ENCODE measurements at regions not wholly inside any gene's neighbourhood (a gene's known extent, or its start where the extent isn't known, plus 50 kb on each side); places are given as distances from the start of the nearest gene placed in this dataset.

DNA sequence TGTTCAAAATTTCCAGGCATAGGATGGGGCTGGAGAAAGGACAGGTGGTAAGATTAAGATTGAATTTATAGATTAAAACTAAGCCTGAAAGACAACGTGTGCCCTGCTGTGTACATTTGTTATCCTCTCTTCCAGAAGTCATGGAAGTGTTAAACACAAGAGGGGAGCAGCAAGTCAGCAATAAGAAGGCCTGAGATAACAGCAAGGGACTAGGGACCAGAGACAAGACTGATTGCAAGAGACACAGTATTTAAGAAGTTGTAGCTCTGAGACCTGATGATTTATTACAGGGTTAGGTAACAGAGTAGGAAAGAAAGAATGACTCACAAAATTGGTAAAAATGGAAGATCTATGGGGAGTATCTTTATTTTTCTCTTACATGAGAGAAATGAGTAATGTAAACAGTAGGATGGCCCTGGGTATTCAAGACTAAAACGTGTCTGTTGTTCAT, 55.7 kb upstream of the COL1A2 start:
- Histone ChIP-seq H3K27me3 (no peaks in the 10 kb centered on the region), H3K4me3 (no peak overlapping the region), H3K9me3 (no peaks in the 10 kb centered on the region), H3K27ac (peak overlapping the region in 1 of 2 donors; percentile 55), H3K36me3 (no peaks in the 10 kb centered on the region), H3K4me1 (no peaks in the 10 kb centered on the region)
- intact Hi-C loops (cut with DNase I; ENCODE audit: low total_unique reads): no loop called here
- DNase-seq: no peak
- TF ChIP-seq POLR2A (IDR thresholded peaks at IDR 0.05): no peak
- no peak for TF ChIP-seq CTCF (IDR thresholded peaks at IDR 0.05)

DNA sequence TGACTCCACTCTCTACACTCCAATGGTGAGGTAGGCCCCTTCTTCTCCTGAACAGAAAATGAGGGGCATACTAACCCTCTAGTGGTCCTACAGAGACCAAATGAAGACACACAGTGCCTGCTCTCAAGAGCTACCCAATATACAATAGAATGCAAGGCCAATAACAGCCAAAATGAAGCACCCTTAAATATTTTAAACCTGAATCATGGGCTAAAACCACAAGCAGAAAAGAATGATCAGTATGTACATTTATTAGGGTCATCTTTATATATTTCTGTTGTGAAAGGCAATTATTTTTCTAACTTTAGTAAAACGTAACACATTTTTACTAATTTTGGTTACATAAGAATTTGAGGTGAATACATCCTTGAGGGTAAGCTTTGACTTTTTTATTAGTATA, 49.9 kb upstream of the COL1A2 start:
- intact Hi-C loops (cut with DNase I; ENCODE audit: low total_unique reads): no loop called here
- H3K9me3 ChIP-seq: no peaks in the 10 kb centered on the region
- H3K4me3 ChIP-seq: no peak overlapping the region
- H3K27me3 ChIP-seq: no peaks in the 10 kb centered on the region
- no peaks in the 10 kb centered on the region for H3K36me3 ChIP-seq
- no peak for TF ChIP-seq CTCF (IDR thresholded peaks at IDR 0.05)
- TF ChIP-seq POLR2A (IDR thresholded peaks at IDR 0.05): no peak
- DNase-seq: no peak
- H3K27ac ChIP-seq: no peak overlapping the region
- H3K4me1 ChIP-seq: peaks cover 0 to 6% of the 10 kb centered on the region in 2 donors

All from uterus (tissue), 3 donors.